22Rv1 (cell line): ENCODE measurements at regions not wholly inside any gene's neighbourhood (a gene's known extent, or its start where the extent isn't known, plus 50 kb on each side); places are given as distances from the start of the nearest gene placed in this dataset.

Experiments
- H3K27ac ChIP-seq: fragments of 450-650 bp; 2 replicates; pipeline ENCODE4 v1.5.1; 2017
- ZFX ChIP-seq: fragments of 450-650 bp; IDR thresholded peaks from 2 replicates; pipeline ENCODE4 v1.6.1; 2017; ENCODE audit warnings: antibody characterized with exemption, borderline replicate concordance
- TF ChIP-seq, protein P1 (sequence below): fragments of 450-650 bp; IDR thresholded peaks from 2 replicates; pipeline ENCODE4 v1.5.1; 2017; ENCODE audit warnings: mild to moderate bottlenecking

GRCh38 chr10:128972036-128972405 lies 495.0 kb upstream of the MGMT start:
- H3K27ac ChIP-seq, result no peak overlapping the region
- TF ChIP-seq, protein P1, sequence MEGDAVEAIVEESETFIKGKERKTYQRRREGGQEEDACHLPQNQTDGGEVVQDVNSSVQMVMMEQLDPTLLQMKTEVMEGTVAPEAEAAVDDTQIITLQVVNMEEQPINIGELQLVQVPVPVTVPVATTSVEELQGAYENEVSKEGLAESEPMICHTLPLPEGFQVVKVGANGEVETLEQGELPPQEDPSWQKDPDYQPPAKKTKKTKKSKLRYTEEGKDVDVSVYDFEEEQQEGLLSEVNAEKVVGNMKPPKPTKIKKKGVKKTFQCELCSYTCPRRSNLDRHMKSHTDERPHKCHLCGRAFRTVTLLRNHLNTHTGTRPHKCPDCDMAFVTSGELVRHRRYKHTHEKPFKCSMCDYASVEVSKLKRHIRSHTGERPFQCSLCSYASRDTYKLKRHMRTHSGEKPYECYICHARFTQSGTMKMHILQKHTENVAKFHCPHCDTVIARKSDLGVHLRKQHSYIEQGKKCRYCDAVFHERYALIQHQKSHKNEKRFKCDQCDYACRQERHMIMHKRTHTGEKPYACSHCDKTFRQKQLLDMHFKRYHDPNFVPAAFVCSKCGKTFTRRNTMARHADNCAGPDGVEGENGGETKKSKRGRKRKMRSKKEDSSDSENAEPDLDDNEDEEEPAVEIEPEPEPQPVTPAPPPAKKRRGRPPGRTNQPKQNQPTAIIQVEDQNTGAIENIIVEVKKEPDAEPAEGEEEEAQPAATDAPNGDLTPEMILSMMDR, result no peak
- TF ChIP-seq ZFX, result no peak

DNA sequence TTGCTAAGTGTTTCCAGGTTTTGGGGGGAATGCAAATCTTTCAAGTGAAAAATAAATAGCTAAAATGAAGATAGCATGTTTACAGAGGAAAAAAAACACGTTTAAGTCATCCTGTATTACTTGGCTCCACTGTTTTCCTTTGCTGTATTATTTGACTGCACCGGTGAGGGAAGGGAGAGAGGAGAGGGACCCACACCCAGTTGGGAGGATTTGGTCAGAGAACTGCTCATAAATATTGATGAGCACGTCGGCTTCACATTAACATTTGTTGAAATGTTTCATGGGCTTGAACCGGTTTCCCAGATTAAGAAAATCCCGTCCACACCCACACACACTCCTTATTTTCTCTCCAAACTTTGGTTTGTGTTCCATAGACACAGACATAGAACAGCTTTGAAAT lies 493.8 kb upstream of the MGMT start:
- no peak for TF ChIP-seq ZFX
- TF ChIP-seq, protein P1, result no peak
- no peak overlapping the region for H3K27ac ChIP-seq

DNA sequence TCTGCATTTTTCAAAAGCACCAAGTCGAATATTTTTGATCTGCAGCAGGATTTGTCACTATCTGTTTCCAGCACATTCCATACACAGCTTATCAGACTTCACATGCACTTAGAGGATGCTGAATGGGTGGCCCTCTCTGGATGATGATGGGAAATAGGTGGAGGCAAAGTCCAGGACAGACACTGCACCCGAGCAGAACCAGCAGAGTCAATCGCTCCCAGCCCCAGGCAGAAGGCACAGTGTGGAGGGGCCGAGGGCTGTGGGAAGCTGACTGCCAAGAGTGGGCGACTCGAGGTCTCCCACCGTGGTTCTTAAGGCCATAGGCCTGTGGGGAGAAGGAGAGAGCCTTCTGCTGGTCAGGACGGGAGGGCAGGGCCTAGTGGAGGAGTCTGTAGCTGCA lies 490.2 kb upstream of the MGMT start:
- no peak overlapping the region for H3K27ac ChIP-seq
- TF ChIP-seq ZFX, result no peak
- TF ChIP-seq, protein P1, result no peak

DNA sequence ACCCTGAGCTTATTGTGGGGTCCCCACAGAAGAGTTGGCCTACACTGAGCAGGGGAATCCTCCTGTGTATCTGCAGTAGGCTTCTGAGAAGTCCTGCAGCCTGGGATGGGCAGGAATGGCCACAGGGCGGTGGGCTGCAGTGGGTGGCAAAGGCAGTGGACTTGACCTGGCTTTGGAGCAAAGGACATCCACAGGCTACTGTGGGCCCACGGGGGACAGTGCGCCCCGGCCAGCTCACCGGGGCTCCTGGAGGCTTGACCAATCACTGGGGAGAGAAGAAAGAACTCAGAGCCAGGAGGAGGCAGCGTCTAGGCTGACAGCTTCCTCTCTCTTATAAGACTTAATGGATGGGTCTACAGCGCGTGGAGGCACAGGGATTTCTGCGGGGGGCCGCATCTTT lies 488.8 kb upstream of the MGMT start:
- H3K27ac ChIP-seq, result no peak overlapping the region
- TF ChIP-seq ZFX, result no peak

DNA sequence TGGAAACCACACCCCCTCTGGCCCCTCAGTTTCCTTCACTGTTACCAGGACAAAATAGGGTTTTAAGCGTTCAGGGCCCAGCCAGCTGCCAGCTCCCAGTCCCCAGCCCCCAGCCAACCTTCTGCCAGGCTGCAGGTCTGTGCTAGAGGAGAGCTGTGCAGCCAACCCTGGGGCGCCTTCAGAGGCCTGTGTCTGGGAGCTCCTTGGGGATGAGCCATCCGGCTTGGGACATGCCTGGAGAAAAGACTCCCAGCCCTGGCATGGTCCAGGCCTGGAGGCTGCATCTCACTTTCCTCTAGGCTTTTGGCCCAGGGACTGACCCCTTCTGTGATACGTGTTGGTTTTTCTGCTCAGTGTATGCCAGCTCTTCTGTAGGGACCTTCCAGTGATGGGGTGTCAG lies 487.6 kb upstream of the MGMT start:
- TF ChIP-seq ZFX, result no peak
- TF ChIP-seq, protein P1, result no peak

GRCh38 chr10:128981251-128981650 lies 485.8 kb upstream of the MGMT start:
- no peak overlapping the region for H3K27ac ChIP-seq
- no peak for TF ChIP-seq ZFX
- TF ChIP-seq, protein P1, result no peak

More for the DNA sequence above, 487.6 kb upstream of the MGMT start:
- no peak overlapping the region for H3K27ac ChIP-seq

GRCh38 chr10:128981881-128982615 lies 485.0 kb upstream of the MGMT start:
- no peak overlapping the region for H3K27ac ChIP-seq
- no peak for TF ChIP-seq ZFX
- TF ChIP-seq, protein P1, result no peak

GRCh38 chr10:128982616-128982915 lies 484.5 kb upstream of the MGMT start:
- TF ChIP-seq ZFX, result no peak
- TF ChIP-seq, protein P1, result no peak
- H3K27ac ChIP-seq, result no peak overlapping the region
